NB4 (cell line): ENCODE measurements at regions not wholly inside any gene's neighbourhood (a gene's known extent, or its start where the extent isn't known, plus 50 kb on each side); places are given as distances from the start of the nearest gene placed in this dataset.

ENCODE experiments used
- DNase-seq: peaks from one replicate; pipeline ENCODE4 v3.0.0; 2010; ENCODE audit warnings: low read depth
- H3K4me3 ChIP-seq: one replicate; pipeline ENCODE4 v1.5.1; 2011; ENCODE audit warnings: mild to moderate bottlenecking, low read depth, low read length, moderate library complexity
- MYC ChIP-seq: IDR thresholded peaks from 2 replicates; pipeline ENCODE4 v1.6.1; 2011; ENCODE audit warnings: low read depth, low read length
- POLR2A ChIP-seq: IDR thresholded peaks from 2 replicates; pipeline ENCODE4 v1.6.1; 2011; ENCODE audit warnings: mild to moderate bottlenecking; ENCODE audit not compliant: insufficient read length; ENCODE audit errors: extremely low read depth
- TF ChIP-seq, protein P1 (sequence below): IDR thresholded peaks from 2 replicates; pipeline ENCODE4 v1.6.1; 2011; ENCODE audit warnings: low read depth, low read length
- TF ChIP-seq, protein P2 (sequence below): IDR thresholded peaks from one replicate; pipeline ENCODE4 v1.5.1; 2012; ENCODE audit warnings: low read depth, low read length

DNA sequence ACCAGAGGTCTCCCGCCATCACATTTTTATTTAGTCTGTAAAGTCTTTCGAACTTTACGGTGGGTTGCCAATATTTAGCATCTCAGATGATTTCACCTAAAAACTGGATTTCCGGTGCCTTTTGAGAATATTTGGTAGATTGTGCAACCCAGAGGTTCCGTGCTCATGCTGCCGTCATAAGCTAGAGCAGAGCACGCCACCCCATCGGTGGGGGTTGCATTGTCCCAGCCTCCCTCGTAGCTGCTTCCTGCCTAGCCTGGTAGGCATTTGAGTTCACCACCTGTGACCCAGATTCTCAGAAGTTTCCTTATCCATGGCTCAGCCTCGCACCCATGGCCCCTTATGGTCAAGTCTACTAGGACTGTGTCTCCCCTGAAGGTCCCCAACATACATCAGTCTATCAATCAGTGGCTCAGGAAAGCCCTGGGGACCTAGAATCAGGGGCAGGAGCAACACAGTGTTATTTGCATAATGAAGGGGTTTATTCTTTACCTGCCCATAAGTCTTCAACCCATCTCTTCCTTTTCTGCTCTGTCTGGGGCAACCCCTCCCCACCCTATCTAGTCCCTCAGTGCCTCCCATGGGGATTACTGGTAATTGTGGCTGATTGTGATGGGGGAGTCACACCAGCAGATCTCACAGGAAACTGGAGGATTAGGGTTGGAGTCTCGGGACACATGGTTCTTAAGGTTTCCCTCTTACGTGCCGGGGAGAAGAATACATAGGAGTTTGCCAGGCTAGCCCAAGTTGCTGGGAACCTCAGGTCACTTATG is 152.3 kb downstream of the PHETA1 start:
- DNase-seq: peak; percentile 89
- H3K4me3 ChIP-seq: peak overlapping the region; percentile 3
- no peak for TF ChIP-seq POLR2A
- TF ChIP-seq MYC: peak; percentile 71
- TF ChIP-seq, protein P1, sequence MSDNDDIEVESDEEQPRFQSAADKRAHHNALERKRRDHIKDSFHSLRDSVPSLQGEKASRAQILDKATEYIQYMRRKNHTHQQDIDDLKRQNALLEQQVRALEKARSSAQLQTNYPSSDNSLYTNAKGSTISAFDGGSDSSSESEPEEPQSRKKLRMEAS: peak; percentile 56; the same call in 1 of the 2 replicates
- TF ChIP-seq, protein P2, sequence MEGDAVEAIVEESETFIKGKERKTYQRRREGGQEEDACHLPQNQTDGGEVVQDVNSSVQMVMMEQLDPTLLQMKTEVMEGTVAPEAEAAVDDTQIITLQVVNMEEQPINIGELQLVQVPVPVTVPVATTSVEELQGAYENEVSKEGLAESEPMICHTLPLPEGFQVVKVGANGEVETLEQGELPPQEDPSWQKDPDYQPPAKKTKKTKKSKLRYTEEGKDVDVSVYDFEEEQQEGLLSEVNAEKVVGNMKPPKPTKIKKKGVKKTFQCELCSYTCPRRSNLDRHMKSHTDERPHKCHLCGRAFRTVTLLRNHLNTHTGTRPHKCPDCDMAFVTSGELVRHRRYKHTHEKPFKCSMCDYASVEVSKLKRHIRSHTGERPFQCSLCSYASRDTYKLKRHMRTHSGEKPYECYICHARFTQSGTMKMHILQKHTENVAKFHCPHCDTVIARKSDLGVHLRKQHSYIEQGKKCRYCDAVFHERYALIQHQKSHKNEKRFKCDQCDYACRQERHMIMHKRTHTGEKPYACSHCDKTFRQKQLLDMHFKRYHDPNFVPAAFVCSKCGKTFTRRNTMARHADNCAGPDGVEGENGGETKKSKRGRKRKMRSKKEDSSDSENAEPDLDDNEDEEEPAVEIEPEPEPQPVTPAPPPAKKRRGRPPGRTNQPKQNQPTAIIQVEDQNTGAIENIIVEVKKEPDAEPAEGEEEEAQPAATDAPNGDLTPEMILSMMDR: no peak

- no peak overlapping the region for H3K4me3 ChIP-seq
- no peak for DNase-seq
- no peak for TF ChIP-seq MYC
- TF ChIP-seq, protein P1: no peak
- TF ChIP-seq, protein P2: no peak
- TF ChIP-seq POLR2A: no peak
Measured at GRCh38 chr12:111215881-111216280, 153.0 kb downstream of the PHETA1 start.

DNA sequence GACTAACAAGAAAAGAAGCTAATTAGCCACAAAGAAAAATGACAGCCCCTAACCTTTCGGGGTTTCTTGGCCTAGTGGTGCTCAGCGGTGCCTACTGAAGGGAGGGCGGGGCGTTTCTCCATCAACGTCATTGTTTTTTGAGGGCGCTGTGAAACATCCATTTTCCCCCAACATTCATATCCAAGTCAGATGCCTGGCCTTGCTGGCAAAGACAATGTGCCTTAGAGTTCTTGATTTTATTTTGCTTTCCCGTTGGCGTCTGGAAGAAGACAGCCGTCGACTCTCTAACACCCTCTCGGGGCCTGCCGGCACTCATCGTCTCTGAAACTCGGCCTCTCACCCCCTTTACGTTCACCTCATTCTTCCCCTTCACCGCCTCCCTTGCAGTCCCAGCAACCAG is 154.5 kb downstream of the PHETA1 start:
- no peak overlapping the region for H3K4me3 ChIP-seq
- no peak for DNase-seq
- TF ChIP-seq, protein P2: no peak
- TF ChIP-seq POLR2A: no peak
- TF ChIP-seq, protein P1: no peak
- no peak for TF ChIP-seq MYC

DNA sequence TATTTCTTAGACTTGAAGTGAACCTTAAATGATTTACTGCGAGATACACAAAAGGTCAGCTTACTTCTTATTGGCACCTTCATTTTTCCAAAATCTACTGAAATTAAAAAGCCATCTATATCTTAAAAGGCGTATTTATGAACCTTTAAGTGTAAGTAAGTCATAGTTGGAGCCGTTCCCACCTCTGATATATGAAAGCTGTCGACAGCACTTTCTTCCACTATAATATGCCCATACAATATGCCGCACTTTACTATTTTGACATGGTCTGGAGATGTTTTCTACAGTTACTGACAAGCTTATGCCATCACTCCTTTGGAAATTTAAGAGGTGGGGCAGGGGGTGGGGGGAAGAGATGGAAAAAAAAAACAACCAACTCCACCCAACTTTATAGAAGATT is 155.3 kb downstream of the PHETA1 start:
- no peak for DNase-seq
- no peak overlapping the region for H3K4me3 ChIP-seq
- TF ChIP-seq MYC: no peak
- TF ChIP-seq, protein P2: no peak
- TF ChIP-seq, protein P1: no peak
- TF ChIP-seq POLR2A: no peak

DNA sequence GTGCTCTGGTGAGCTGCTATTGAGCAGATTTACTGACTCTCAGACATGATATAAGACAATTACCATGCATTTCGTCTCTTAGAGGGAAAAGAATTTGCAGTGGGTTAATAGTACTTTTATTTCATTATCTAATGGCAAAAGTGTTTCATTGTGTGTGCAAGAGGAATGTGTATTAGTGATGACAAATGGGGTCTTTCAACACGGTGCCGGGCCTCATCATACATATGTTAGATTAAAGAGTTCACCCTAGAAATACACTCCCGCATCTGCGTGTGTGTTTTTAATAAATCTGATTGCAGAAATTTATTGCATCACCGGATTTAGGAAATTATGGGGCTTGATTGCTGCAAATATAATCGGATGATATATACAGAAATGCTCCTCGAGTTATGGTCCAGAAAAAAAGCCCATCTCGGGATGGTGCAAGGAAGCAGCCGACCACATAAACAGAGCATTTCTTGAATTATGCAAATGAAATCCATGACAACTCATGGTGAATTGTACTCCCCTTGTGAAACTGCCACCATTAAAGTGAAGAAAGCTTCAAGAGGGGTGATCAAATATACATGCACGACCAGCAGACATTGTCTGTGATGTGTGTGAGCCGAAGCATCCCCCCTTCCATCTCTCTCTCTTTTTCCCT is 156.0 kb downstream of the PHETA1 start:
- TF ChIP-seq MYC (no peak), POLR2A (no peak)
- TF ChIP-seq, protein P2: no peak
- TF ChIP-seq, protein P1: no peak
- no peak for DNase-seq
- no peak overlapping the region for H3K4me3 ChIP-seq
